HL-60/S4 treated with retinoic acid at 250 ng/mL for 4 days and 3 days (cell line): ENCODE measurements at regions not wholly inside any gene's neighbourhood (a gene's known extent, or its start where the extent isn't known, plus 50 kb on each side); places are given as distances from the start of the nearest gene placed in this dataset.

ENCODE experiments used
- in situ Hi-C: fragments of 300-500 bp; cut with MboI; formaldehyde crosslinking; loops from 2 replicates; pipeline ENCODE4 v1.7.0; 2022; ENCODE audit warnings: low sequenced_read_pairs

GRCh38 chr18:46291149-46291548 lies 187.0 kb downstream of the HAUS1 start:
- in situ Hi-C loops, result loop anchor here (25.0 kb wide), 1 partner anchor 371 kb away; the partner anchor contains the start of gene LOXHD1

- in situ Hi-C loops, result loop anchor here (25.0 kb wide), 1 partner anchor 369 kb away; the partner anchor contains the start of gene LOXHD1
These were observed 189.6 kb downstream of the HAUS1 start for GRCh38 chr18:46293742-46294181.

- in situ Hi-C loops, result loop anchor here (25.0 kb wide), 1 partner anchor 368 kb away; the partner anchor contains the start of gene LOXHD1
These were observed 190.1 kb downstream of the HAUS1 start for GRCh38 chr18:46294318-46294717.

- in situ Hi-C loops, result loop anchor here (25.0 kb wide), 1 partner anchor 368 kb away; the partner anchor contains the start of gene LOXHD1
These were observed 190.6 kb downstream of the HAUS1 start for GRCh38 chr18:46294751-46295150.

- in situ Hi-C loops, result loop anchor here (25.0 kb wide), 1 partner anchor 367 kb away; the partner anchor contains the start of gene LOXHD1
These were observed 191.2 kb downstream of the HAUS1 start for GRCh38 chr18:46295416-46295815.

GRCh38 chr18:46296656-46297055 lies 192.5 kb downstream of the HAUS1 start:
- in situ Hi-C loops, result loop anchor here (25.0 kb wide), 1 partner anchor 366 kb away; the partner anchor contains the start of gene LOXHD1

GRCh38 chr18:46297124-46297523 lies 192.9 kb downstream of the HAUS1 start:
- in situ Hi-C loops, result loop anchor here (25.0 kb wide), 1 partner anchor 365 kb away; the partner anchor contains the start of gene LOXHD1

- in situ Hi-C loops, result loop anchor here (25.0 kb wide), 1 partner anchor 365 kb away; the partner anchor contains the start of gene LOXHD1
These were observed 193.4 kb downstream of the HAUS1 start for GRCh38 chr18:46297621-46298020.

GRCh38 chr18:46298511-46298910 lies 194.3 kb downstream of the HAUS1 start:
- in situ Hi-C loops, result loop anchor here (25.0 kb wide), 1 partner anchor 364 kb away; the partner anchor contains the start of gene LOXHD1

GRCh38 chr18:46299465-46300008 lies 195.4 kb downstream of the HAUS1 start:
- in situ Hi-C loops, result loop anchor here (25.0 kb wide), 1 partner anchor 363 kb away; the partner anchor contains the start of gene LOXHD1

- in situ Hi-C loops, result no loop called here
These were observed 196.9 kb downstream of the HAUS1 start for GRCh38 chr18:46301081-46301480.

- in situ Hi-C loops, result no loop called here
These were observed 197.4 kb downstream of the HAUS1 start for GRCh38 chr18:46301571-46301970.

- in situ Hi-C loops, result no loop called here
These were observed 198.6 kb downstream of the HAUS1 start for GRCh38 chr18:46302528-46303485.

- in situ Hi-C loops, result no loop called here
These were observed 206.1 kb downstream of the HAUS1 start for GRCh38 chr18:46310258-46310657.

- in situ Hi-C loops, result no loop called here
These were observed 206.6 kb downstream of the HAUS1 start for GRCh38 chr18:46310675-46311345.

GRCh38 chr18:46311491-46311890 lies 207.3 kb downstream of the HAUS1 start:
- in situ Hi-C loops, result no loop called here

GRCh38 chr18:46312221-46312620 lies 208.0 kb downstream of the HAUS1 start:
- in situ Hi-C loops, result no loop called here

- in situ Hi-C loops, result no loop called here
These were observed 209.3 kb downstream of the HAUS1 start for GRCh38 chr18:46313521-46313920.

GRCh38 chr18:46314011-46314410 lies 209.8 kb downstream of the HAUS1 start:
- in situ Hi-C loops, result no loop called here

- in situ Hi-C loops, result no loop called here
These were observed 211.0 kb downstream of the HAUS1 start for GRCh38 chr18:46315161-46315560.

GRCh38 chr18:46318356-46318755 lies 214.2 kb downstream of the HAUS1 start:
- in situ Hi-C loops, result no loop called here
